ENCODE measurements at regions not wholly inside any gene's neighbourhood (a gene's known extent, or its start where the extent isn't known, plus 50 kb on each side); places are given as distances from the start of the nearest gene placed in this dataset.

- Histone ChIP-seq H3K9me2 (replicated peaks; ENCODE audit: insufficient read depth) (no peaks in the 10 kb centered on the region), H3K27me3 (no peaks in the 10 kb centered on the region), H3K79me2 (no peaks in the 10 kb centered on the region), H3K36me3 (replicated peaks; ENCODE audit: insufficient read depth, low read depth) (no peaks in the 10 kb centered on the region), H3K4me1 (ENCODE audit: insufficient read depth) (no peaks in the 10 kb centered on the region), H4K20me1 (ENCODE audit: insufficient read depth, poor library complexity, severe bottlenecking) (no peaks in the 10 kb centered on the region), H3K9me3 (ENCODE audit: low read depth) (no peaks in the 10 kb centered on the region), H2AFZ (no peak overlapping the region), H3K27ac (no peak overlapping the region), H3K4me2 (no peak overlapping the region), H3K4me3 (no peak overlapping the region)
- DNase-seq (ENCODE audit: low spot score), result no peak
- TF ChIP-seq CTCF (IDR thresholded peaks at IDR 0.05; ENCODE audit: poor library complexity), result no peak
- TF ChIP-seq EZH2 (IDR thresholded peaks at IDR 0.05; ENCODE audit: borderline replicate concordance), result no peak
- no peak for TF ChIP-seq EZH2phosphoT487 (IDR thresholded peaks at IDR 0.05; ENCODE audit: low read depth, severe bottlenecking, unreplicated experiment)
- WGBS (ENCODE audit: low lambda C conversion rate, missing lambda C conversion rate), result 94% methylated on average over 2 of the region's 2 CpGs
These were observed 181.2 kb upstream of the IVNS1ABP start for GRCh38 chr1:185498207-185498606.

- Histone ChIP-seq H3K27ac (no peak overlapping the region), H3K79me2 (no peaks in the 10 kb centered on the region), H2AFZ (no peak overlapping the region), H3K4me1 (ENCODE audit: insufficient read depth) (no peaks in the 10 kb centered on the region), H3K9me3 (ENCODE audit: low read depth) (no peaks in the 10 kb centered on the region), H3K27me3 (no peaks in the 10 kb centered on the region), H3K4me2 (no peak overlapping the region), H3K9me2 (replicated peaks; ENCODE audit: insufficient read depth) (no peaks in the 10 kb centered on the region), H4K20me1 (ENCODE audit: insufficient read depth, poor library complexity, severe bottlenecking) (no peaks in the 10 kb centered on the region), H3K36me3 (replicated peaks; ENCODE audit: insufficient read depth, low read depth) (no peaks in the 10 kb centered on the region), H3K4me3 (no peak overlapping the region)
- DNase-seq (ENCODE audit: low spot score), result no peak
- no peak for TF ChIP-seq CTCF (IDR thresholded peaks at IDR 0.05; ENCODE audit: poor library complexity)
- TF ChIP-seq EZH2phosphoT487 (IDR thresholded peaks at IDR 0.05; ENCODE audit: low read depth, severe bottlenecking, unreplicated experiment), result no peak
- no peak for TF ChIP-seq EZH2 (IDR thresholded peaks at IDR 0.05; ENCODE audit: borderline replicate concordance)
These were observed 180.1 kb upstream of the IVNS1ABP start for GRCh38 chr1:185497177-185497576.

- H3K27me3 ChIP-seq, result no peaks in the 10 kb centered on the region
- H3K9me2 ChIP-seq (replicated peaks; ENCODE audit: insufficient read depth), result no peaks in the 10 kb centered on the region
- H3K9me3 ChIP-seq (ENCODE audit: low read depth), result no peaks in the 10 kb centered on the region
- H3K4me1 ChIP-seq (ENCODE audit: insufficient read depth), result no peaks in the 10 kb centered on the region
- no peak for DNase-seq (ENCODE audit: low spot score)
- H4K20me1 ChIP-seq (ENCODE audit: insufficient read depth, poor library complexity, severe bottlenecking), result no peaks in the 10 kb centered on the region
- H3K4me2 ChIP-seq, result no peak overlapping the region
- no peak for TF ChIP-seq EZH2 (IDR thresholded peaks at IDR 0.05; ENCODE audit: borderline replicate concordance)
- no peak for TF ChIP-seq EZH2phosphoT487 (IDR thresholded peaks at IDR 0.05; ENCODE audit: low read depth, severe bottlenecking, unreplicated experiment)
- TF ChIP-seq CTCF (IDR thresholded peaks at IDR 0.05; ENCODE audit: poor library complexity), result no peak
- no peaks in the 10 kb centered on the region for H3K36me3 ChIP-seq (replicated peaks; ENCODE audit: insufficient read depth, low read depth)
- no peak overlapping the region for H3K4me3 ChIP-seq
- H3K79me2 ChIP-seq, result no peaks in the 10 kb centered on the region
- H2AFZ ChIP-seq, result no peak overlapping the region
- WGBS (ENCODE audit: low lambda C conversion rate, missing lambda C conversion rate), result 56% methylated on average over 1 of the region's 1 CpG
- H3K27ac ChIP-seq, result no peak overlapping the region
These were observed 178.9 kb upstream of the IVNS1ABP start for GRCh38 chr1:185495898-185496297.

GRCh38 chr1:185495007-185495406 lies 178.0 kb upstream of the IVNS1ABP start:
- Histone ChIP-seq H4K20me1 (ENCODE audit: insufficient read depth, poor library complexity, severe bottlenecking) (no peaks in the 10 kb centered on the region), H3K4me3 (no peak overlapping the region)
- TF ChIP-seq CTCF (IDR thresholded peaks at IDR 0.05; ENCODE audit: poor library complexity) (no peak), EZH2 (IDR thresholded peaks at IDR 0.05; ENCODE audit: borderline replicate concordance) (no peak), EZH2phosphoT487 (IDR thresholded peaks at IDR 0.05; ENCODE audit: low read depth, severe bottlenecking, unreplicated experiment) (no peak)

More at GRCh38 chr1:185495007-185495406, 178.0 kb upstream of the IVNS1ABP start:
- Histone ChIP-seq H2AFZ (no peak overlapping the region), H3K27ac (no peak overlapping the region), H3K4me1 (ENCODE audit: insufficient read depth) (no peaks in the 10 kb centered on the region), H3K79me2 (no peaks in the 10 kb centered on the region), H3K9me3 (ENCODE audit: low read depth) (no peaks in the 10 kb centered on the region), H3K9me2 (replicated peaks; ENCODE audit: insufficient read depth) (no peaks in the 10 kb centered on the region), H3K27me3 (no peaks in the 10 kb centered on the region), H3K36me3 (replicated peaks; ENCODE audit: insufficient read depth, low read depth) (no peaks in the 10 kb centered on the region), H3K4me2 (no peak overlapping the region)
- DNase-seq (ENCODE audit: low spot score), result no peak

All from hepatocyte (in vitro differentiated cells).